Omental fat pad (tissue), 3 donors: ENCODE measurements at regions not wholly inside any gene's neighbourhood (a gene's known extent, or its start where the extent isn't known, plus 50 kb on each side); places are given as distances from the start of the nearest gene placed in this dataset.

Experiments used
- ATAC-seq: fragments of 150-250 bp; one replicate; pipeline ENCODE4 v1.9.1; 2016; ENCODE audit warnings: mild to moderate bottlenecking, moderate library complexity; ENCODE audit not compliant: low FRiP score
- DNase-seq: peaks from one replicate; pipeline ENCODE4 v3.0.0-alpha.2; 2019; ENCODE audit warnings: low spot score
- TF ChIP-seq, protein P1 (sequence below), 3 donors: fragments of 450-650 bp; IDR thresholded peaks; one replicate each; pipeline ENCODE4 v1.5.1; 2016 to 2017; ENCODE audit warnings: antibody characterized with exemption in 3 of 3, mild to moderate bottlenecking in 3 of 3, moderate library complexity in 2 of 3

DNA sequence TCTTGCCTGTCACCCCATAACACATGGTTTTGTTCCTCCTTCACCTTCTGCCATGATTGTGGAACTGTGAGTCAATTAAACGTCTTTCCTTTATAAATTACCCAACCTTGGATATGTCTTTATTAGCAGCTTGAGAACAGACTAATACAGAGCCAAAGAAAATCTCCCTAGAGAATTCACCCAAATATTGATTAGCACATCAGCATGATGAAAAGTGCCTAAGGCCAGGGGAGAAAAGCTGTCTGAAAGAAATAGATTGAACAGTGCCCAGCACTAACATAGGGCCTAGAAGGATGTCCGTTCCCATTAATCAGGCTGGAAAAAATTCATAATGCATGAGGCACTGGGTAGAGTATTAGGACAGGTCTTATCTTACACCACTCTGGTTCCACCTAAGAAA is 111.9 kb upstream of the CALN1 start:
- DNase-seq (no peak), ATAC-seq (no peak)
- TF ChIP-seq, protein P1, sequence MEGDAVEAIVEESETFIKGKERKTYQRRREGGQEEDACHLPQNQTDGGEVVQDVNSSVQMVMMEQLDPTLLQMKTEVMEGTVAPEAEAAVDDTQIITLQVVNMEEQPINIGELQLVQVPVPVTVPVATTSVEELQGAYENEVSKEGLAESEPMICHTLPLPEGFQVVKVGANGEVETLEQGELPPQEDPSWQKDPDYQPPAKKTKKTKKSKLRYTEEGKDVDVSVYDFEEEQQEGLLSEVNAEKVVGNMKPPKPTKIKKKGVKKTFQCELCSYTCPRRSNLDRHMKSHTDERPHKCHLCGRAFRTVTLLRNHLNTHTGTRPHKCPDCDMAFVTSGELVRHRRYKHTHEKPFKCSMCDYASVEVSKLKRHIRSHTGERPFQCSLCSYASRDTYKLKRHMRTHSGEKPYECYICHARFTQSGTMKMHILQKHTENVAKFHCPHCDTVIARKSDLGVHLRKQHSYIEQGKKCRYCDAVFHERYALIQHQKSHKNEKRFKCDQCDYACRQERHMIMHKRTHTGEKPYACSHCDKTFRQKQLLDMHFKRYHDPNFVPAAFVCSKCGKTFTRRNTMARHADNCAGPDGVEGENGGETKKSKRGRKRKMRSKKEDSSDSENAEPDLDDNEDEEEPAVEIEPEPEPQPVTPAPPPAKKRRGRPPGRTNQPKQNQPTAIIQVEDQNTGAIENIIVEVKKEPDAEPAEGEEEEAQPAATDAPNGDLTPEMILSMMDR (IDR thresholded peaks at IDR 0.05): no peak

DNA sequence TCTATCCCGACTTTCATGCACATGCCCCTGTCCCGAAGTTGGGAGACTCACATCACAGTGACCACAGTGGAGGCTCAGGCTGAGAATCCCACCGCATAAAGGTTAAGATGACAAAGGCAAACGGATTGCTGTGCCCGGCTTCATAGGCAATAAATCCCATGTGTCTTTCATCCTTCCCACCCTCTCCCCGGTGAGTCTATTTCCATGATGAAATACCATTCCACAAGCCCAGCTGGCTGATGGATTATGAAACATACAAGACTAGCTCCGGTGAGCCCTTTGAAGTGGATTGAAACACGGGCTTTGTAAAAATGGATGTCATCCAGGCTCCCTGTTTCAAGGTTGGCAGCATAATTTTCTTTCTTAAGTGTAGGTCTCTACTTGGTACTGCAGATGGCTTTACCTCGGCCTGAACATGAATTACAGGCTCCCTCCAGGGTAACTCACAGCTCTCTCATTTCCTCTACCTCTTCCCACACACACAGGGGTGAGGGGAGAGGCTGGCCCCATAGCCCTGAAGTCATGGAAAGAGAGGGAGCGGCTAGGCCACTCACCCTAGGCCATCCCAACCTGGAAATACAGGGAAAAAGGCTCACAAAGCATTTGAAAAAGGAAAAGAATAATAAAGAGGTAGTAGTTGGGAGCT is 92.0 kb upstream of the CALN1 start:
- TF ChIP-seq, protein P1 (IDR thresholded peaks at IDR 0.05): no peak
- no peak for ATAC-seq
- no peak for DNase-seq

DNA sequence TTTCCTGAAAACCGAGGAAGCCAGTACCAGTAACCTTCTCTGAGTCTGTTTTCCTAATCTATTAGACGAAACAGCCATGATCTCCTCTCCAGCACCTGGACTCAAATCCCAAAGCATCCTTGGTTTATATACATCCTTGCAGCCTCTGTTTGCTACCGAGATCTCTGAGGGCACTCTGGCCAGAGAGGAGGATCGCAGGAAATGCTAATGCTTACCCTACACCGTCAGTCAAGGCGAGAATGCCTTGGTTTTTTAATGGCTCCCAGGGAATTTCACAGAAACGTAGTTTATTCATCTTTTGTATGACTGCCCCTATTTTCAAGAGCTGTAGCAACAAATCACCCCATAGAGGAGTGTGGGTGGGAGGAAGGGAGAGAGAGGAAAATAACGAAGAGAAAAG is 91.5 kb upstream of the CALN1 start:
- ATAC-seq (no peak), DNase-seq (no peak)
- TF ChIP-seq, protein P1 (IDR thresholded peaks at IDR 0.05): no peak

DNA sequence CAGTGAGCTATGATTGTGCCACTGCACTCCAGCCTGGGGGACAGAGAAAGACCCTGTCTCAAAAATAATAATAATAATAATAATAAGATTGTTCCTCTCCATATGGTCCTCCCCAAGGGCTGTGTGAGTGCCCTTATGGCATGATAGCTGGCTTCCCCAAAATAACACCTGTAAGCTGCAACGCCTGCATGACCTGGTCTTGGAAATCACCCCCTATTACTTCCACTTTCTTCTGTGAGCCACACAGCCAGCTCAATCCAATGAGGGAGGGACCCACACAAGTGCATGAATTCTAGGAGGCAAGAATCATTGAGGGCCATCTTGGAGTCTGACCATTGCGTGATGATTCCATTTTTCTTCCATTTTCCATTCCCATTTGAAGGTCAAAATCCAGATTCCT is 82.7 kb upstream of the CALN1 start:
- ATAC-seq: no peak
- DNase-seq: no peak
- TF ChIP-seq, protein P1 (IDR thresholded peaks at IDR 0.05): no peak

DNA sequence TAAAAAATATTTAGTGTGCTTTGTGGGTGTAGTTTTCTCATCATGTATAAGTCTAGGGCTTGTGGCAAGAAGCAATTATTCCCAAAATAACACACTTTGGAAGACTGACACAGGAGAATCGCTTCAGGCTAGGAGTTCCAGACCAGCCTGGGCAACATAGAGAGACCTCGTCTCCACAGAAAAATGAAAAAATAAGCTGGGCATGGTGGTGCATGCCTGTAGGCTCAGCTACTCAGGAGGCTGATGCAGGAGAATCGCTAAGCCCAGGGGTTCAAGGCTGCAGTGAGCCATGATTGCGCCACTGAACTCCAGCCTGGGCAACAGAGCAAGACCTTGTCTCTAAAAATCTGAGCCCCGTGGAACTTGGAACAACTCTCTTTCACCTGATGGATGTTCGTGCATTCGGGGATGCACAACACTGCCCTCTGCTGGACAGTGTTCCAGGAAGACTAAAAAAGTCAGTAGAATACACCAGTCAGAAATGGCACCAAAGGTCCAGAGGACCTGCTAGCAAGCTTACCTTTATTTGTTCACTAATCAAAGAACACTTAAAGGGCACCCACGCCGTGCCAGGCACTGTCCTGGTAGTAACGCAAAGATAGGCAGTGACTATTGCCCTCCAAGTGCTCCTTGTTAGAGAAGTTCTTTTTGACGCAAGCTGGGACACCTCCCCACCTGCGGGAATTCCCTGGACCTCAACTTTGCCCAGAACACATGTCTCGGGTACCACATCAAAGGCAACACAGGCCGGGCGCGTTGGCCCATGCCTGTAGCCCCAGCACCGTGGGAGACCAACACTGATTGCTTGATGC is 81.9 kb upstream of the CALN1 start:
- TF ChIP-seq, protein P1 (IDR thresholded peaks at IDR 0.05): no peak
- no peak for ATAC-seq
- DNase-seq: peak; percentile 42

DNA sequence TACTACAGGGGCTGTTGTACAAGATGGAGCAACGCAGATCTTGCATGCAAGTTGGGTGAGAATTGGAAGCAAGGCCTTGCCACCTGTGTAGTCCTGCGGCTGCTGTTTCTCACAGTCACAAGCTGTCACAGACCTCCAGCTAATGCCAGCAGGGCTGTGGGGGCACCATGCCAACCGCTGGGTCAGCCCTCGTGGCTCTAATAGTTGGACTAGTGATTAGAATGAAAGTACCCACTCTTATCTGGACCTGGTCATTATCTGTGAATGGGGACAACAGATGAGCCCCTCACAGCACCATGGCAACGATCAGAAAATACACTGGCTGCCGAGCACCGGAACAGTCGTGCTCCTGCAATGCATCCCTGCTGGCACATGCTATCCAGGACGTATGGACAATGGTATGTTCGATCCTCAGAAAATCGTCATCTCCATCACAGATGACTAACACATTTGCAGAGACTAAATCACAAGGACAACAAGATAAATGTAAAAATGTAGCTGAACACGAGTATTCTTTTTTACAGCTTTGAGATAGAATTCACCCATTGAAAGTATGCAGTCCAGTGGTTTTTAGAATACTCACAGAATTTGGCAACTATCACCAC is 80.4 kb upstream of the CALN1 start:
- DNase-seq: no peak
- ATAC-seq: no peak
- TF ChIP-seq, protein P1 (IDR thresholded peaks at IDR 0.05): no peak
